DMS79 treated with DMSO at 0.1 percent for 48 hours (cell line): ENCODE measurements at regions not wholly inside any gene's neighbourhood (a gene's known extent, or its start where the extent isn't known, plus 50 kb on each side); places are given as distances from the start of the nearest gene placed in this dataset.

Experiments used
- DNase-seq: peaks from one replicate; lab custom pipeline; 2025; lab: John Stamatoyannopoulos, UW

GRCh38 chr1:59146056-59146455 is 150.8 kb upstream of the FGGY start:
- no peak for DNase-seq

GRCh38 chr1:59146651-59147358 is 150.1 kb upstream of the FGGY start:
- DNase-seq: no peak

- DNase-seq: no peak
Observed at GRCh38 chr1:59149435-59149834, 147.5 kb upstream of the FGGY start.

GRCh38 chr1:59150577-59151386 is 146.1 kb upstream of the FGGY start:
- DNase-seq: no peak

GRCh38 chr1:59151387-59151761 is 145.5 kb upstream of the FGGY start:
- DNase-seq: no peak

- DNase-seq: no peak
Observed at GRCh38 chr1:59151860-59152259, 145.0 kb upstream of the FGGY start.

GRCh38 chr1:59152511-59152910 is 144.4 kb upstream of the FGGY start:
- no peak for DNase-seq

- no peak for DNase-seq
Observed at GRCh38 chr1:59154401-59154800, 142.5 kb upstream of the FGGY start.

GRCh38 chr1:59155351-59155750 is 141.5 kb upstream of the FGGY start:
- DNase-seq: no peak

- no peak for DNase-seq
Observed at GRCh38 chr1:59156051-59156450, 140.8 kb upstream of the FGGY start.

- no peak for DNase-seq
Observed at GRCh38 chr1:59156526-59157199, 140.2 kb upstream of the FGGY start.

GRCh38 chr1:59158321-59158720 is 138.6 kb upstream of the FGGY start:
- no peak for DNase-seq

- DNase-seq: no peak
Observed at GRCh38 chr1:59159557-59160203, 137.2 kb upstream of the FGGY start.

GRCh38 chr1:59161136-59161535 is 135.8 kb upstream of the FGGY start:
- no peak for DNase-seq

GRCh38 chr1:59162665-59163064 is 134.2 kb upstream of the FGGY start:
- no peak for DNase-seq

- DNase-seq: no peak
Observed at GRCh38 chr1:59163268-59164092, 133.4 kb upstream of the FGGY start.

- DNase-seq: no peak
Observed at GRCh38 chr1:59164371-59164770, 132.5 kb upstream of the FGGY start.

- DNase-seq: no peak
Observed at GRCh38 chr1:59165353-59165752, 131.5 kb upstream of the FGGY start.

GRCh38 chr1:59169703-59170102 is 127.2 kb upstream of the FGGY start:
- no peak for DNase-seq

- no peak for DNase-seq
Observed at GRCh38 chr1:59170659-59171058, 126.2 kb upstream of the FGGY start.

GRCh38 chr1:59171788-59172187 is 125.1 kb upstream of the FGGY start:
- no peak for DNase-seq

GRCh38 chr1:59172693-59173092 is 124.2 kb upstream of the FGGY start:
- DNase-seq: no peak
